Activated B cell treated with CpG ODN at 0.5 μM for 24 hours (primary cell): ENCODE measurements at regions not wholly inside any gene's neighbourhood (a gene's known extent, or its start where the extent isn't known, plus 50 kb on each side); places are given as distances from the start of the nearest gene placed in this dataset.

Source experiments
- ATAC-seq: fragments of 200-7000 bp; cut with Tn5 transposase; one replicate; pipeline ENCODE4 v1.10.0; 2021; ENCODE audit warnings: low read depth, mild to moderate bottlenecking, moderate library complexity
- CTCF ChIA-PET: fragments of 350-600 bp; sonication (Branson Sonifier 250); formaldehyde crosslinking; loops from one replicate; lab custom pipeline; 2021; ENCODE audit warnings: antibody characterized with exemption; lab: Charles Lee
- POLR2A ChIA-PET: fragments of 350-600 bp; sonication (Branson Sonifier 250); formaldehyde crosslinking; loops from one replicate; lab custom pipeline; 2021; ENCODE audit warnings: antibody characterized with exemption; lab: Charles Lee
- DNase-seq: peaks from one replicate; pipeline ENCODE4 v3.0.0; 2022
- H3K27ac Mint-ChIP-seq: one replicate; pipeline ENCODE4 v1.8.0; 2020; ENCODE audit warnings: mixed read lengths
- H3K27me3 Mint-ChIP-seq: one replicate; pipeline ENCODE4 v1.8.0; 2021; ENCODE audit warnings: mixed read lengths
- H3K36me3 Mint-ChIP-seq: one replicate; pipeline ENCODE4 v1.8.0; 2021; ENCODE audit warnings: low read depth, mixed read lengths
- H3K4me1 Mint-ChIP-seq: one replicate; pipeline ENCODE4 v1.8.0; 2021; ENCODE audit warnings: mixed read lengths
- H3K4me3 Mint-ChIP-seq: one replicate; pipeline ENCODE4 v1.8.0; 2020; ENCODE audit warnings: mild to moderate bottlenecking, mixed read lengths
- H3K9me3 Mint-ChIP-seq: one replicate; pipeline ENCODE4 v1.8.0; 2020; ENCODE audit warnings: mixed read lengths
- intact Hi-C: fragments of 100-400 bp; cut with micrococcal nuclease; formaldehyde crosslinking; loops from one replicate; pipeline ENCODE4 v1.15.1; 2024
- TF ChIP-seq, protein P1 (sequence below): fragments of 200-600 bp; IDR thresholded peaks from one replicate; pipeline ENCODE4 v1.8.0; 2022; ENCODE audit warnings: antibody characterized with exemption, mild to moderate bottlenecking

GRCh38 chrX:82127228-82128123 lies 925.6 kb downstream of the SH3BGRL start:
- Mint-ChIP-seq H3K27ac (no peak overlapping the region), H3K36me3 (no peaks in the 10 kb centered on the region), H3K4me3 (no peak overlapping the region), H3K9me3 (peaks cover 2% of the 10 kb centered on the region), H3K27me3 (no peaks in the 10 kb centered on the region), H3K4me1 (no peaks in the 10 kb centered on the region)
- CTCF ChIA-PET, result no interaction called here
- TF ChIP-seq, protein P1, sequence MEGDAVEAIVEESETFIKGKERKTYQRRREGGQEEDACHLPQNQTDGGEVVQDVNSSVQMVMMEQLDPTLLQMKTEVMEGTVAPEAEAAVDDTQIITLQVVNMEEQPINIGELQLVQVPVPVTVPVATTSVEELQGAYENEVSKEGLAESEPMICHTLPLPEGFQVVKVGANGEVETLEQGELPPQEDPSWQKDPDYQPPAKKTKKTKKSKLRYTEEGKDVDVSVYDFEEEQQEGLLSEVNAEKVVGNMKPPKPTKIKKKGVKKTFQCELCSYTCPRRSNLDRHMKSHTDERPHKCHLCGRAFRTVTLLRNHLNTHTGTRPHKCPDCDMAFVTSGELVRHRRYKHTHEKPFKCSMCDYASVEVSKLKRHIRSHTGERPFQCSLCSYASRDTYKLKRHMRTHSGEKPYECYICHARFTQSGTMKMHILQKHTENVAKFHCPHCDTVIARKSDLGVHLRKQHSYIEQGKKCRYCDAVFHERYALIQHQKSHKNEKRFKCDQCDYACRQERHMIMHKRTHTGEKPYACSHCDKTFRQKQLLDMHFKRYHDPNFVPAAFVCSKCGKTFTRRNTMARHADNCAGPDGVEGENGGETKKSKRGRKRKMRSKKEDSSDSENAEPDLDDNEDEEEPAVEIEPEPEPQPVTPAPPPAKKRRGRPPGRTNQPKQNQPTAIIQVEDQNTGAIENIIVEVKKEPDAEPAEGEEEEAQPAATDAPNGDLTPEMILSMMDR, result no peak
- intact Hi-C loops, result no loop called here
- DNase-seq (no peak), ATAC-seq (no peak)
- POLR2A ChIA-PET, result no interaction called here

DNA sequence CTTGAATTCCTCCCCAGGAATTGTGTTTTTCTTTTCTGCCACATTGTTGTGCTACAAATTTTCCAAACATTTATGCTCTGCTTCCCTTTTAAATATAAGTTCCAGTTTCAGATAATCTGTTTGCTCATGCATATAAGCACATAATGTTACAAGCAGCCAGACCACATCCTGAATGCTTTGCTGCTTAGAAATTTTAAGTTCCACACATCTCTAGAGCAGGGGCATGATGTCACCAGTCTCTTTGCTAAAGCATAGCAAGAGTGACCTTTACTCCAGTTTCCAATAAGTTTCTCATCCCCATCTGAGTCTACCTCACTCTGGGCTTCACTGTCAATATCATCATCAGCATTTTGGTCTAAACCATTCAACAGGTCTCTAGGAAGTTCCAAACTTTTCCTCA lies 932.5 kb downstream of the SH3BGRL start:
- ChIA-PET POLR2A (no interaction called here), CTCF (no interaction called here)
- no peak for DNase-seq
- Mint-ChIP-seq H3K4me1 (no peaks in the 10 kb centered on the region), H3K36me3 (no peaks in the 10 kb centered on the region), H3K27me3 (no peaks in the 10 kb centered on the region), H3K4me3 (no peak overlapping the region), H3K9me3 (no peaks in the 10 kb centered on the region), H3K27ac (no peak overlapping the region)
- intact Hi-C loops, result no loop called here
- no peak for ATAC-seq
- TF ChIP-seq, protein P1, result no peak

- Mint-ChIP-seq H3K9me3 (peaks cover 2% of the 10 kb centered on the region), H3K27ac (no peak overlapping the region), H3K4me3 (no peak overlapping the region), H3K27me3 (no peaks in the 10 kb centered on the region), H3K36me3 (no peaks in the 10 kb centered on the region), H3K4me1 (no peaks in the 10 kb centered on the region)
- TF ChIP-seq, protein P1, result no peak
- ChIA-PET POLR2A (no interaction called here), CTCF (no interaction called here)
- ATAC-seq (no peak), DNase-seq (no peak)
- intact Hi-C loops, result no loop called here
Measured at GRCh38 chrX:82141942-82142341, 940.0 kb downstream of the SH3BGRL start.

GRCh38 chrX:82161195-82161594 lies 959.3 kb downstream of the SH3BGRL start:
- Mint-ChIP-seq H3K36me3 (no peaks in the 10 kb centered on the region), H3K4me1 (no peaks in the 10 kb centered on the region), H3K27ac (no peak overlapping the region), H3K27me3 (no peaks in the 10 kb centered on the region), H3K4me3 (no peak overlapping the region), H3K9me3 (peaks cover 6% of the 10 kb centered on the region)
- no peak for ATAC-seq
- TF ChIP-seq, protein P1, result no peak
- CTCF ChIA-PET, result no interaction called here
- DNase-seq, result no peak
- POLR2A ChIA-PET, result no interaction called here
- intact Hi-C loops, result no loop called here

DNA sequence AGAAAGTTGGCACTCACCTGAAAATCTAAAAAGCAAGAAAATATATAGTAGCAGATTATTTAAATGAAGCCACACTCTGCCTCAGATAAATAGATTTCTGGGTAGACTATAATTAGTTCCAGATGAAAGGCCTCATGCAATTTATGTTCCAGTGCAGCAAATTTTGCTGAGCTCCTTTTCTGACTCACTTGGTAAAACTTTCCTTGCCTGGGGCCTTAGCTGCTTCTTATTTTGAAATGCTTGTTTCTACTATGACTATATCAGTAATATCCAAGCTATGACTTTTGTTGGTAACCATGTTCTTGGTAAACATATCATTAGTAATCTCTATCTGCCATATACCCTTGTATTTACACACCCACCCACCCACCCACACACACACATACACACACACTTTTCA lies 961.8 kb downstream of the SH3BGRL start:
- Mint-ChIP-seq H3K9me3 (peaks cover 8% of the 10 kb centered on the region), H3K36me3 (no peaks in the 10 kb centered on the region), H3K27me3 (no peaks in the 10 kb centered on the region), H3K4me3 (no peak overlapping the region), H3K27ac (no peak overlapping the region), H3K4me1 (no peaks in the 10 kb centered on the region)
- TF ChIP-seq, protein P1, result no peak
- intact Hi-C loops, result no loop called here
- ChIA-PET POLR2A (no interaction called here), CTCF (no interaction called here)
- no peak for ATAC-seq
- no peak for DNase-seq
